SK-N-SH (cell line): ENCODE measurements at regions not wholly inside any gene's neighbourhood (a gene's known extent, or its start where the extent isn't known, plus 50 kb on each side); places are given as distances from the start of the nearest gene placed in this dataset.

Experiments
- CTCF ChIA-PET: fragments of 300-600, 350-600 bp; formaldehyde crosslinking; extraction: SDS; loops from one replicate; lab custom pipeline; 2021; lab: Yijun Ruan, JAX
- POLR2A ChIA-PET: fragments of 350-600 bp; sonication (Branson Sonifier 250); formaldehyde crosslinking; extraction: SDS; loops from one replicate; lab custom pipeline; 2020; ENCODE audit warnings: antibody characterized with exemption, inconsistent platforms; lab: Yijun Ruan, JAX
- DNase-seq: peaks from one replicate; pipeline ENCODE4 v3.0.0; 2012
- H2AFZ ChIP-seq: fragments of 200-600 bp; sonication (generic); 2 replicates; pipeline ENCODE4 v1.8.1; 2016; ENCODE audit warnings: antibody characterized with exemption, mild to moderate bottlenecking, low read depth
- H3F3A ChIP-seq: fragments of 200-600 bp; sonication (generic); replicated peaks from 2 replicates; pipeline ENCODE3; 2016; ENCODE audit warnings: antibody characterized with exemption, mild to moderate bottlenecking; ENCODE audit not compliant: insufficient read depth
- H3K27ac ChIP-seq, 2 experiments: fragments of 200-500 bp in 1 of 2; fragments of 200-600 bp in 1 of 2; sonication (Bioruptor generic) in 1 of 2; sonication (generic), shearing (Covaris generic) in 1 of 2; 2 replicates each; pipeline versions ENCODE4 v1.5.1 to v1.6.1; 2014 to 2016; ENCODE audit warnings: low read depth in 2 of 2, inconsistent platforms in 1 of 2, low read length in 1 of 2, mild to moderate bottlenecking in 1 of 2, mixed read lengths in 1 of 2
- H3K27me3 ChIP-seq: fragments of 200-600 bp; sonication (generic), shearing (Covaris generic); 2 replicates; pipeline ENCODE4 v1.6.1; 2016; ENCODE audit warnings: mixed run types; ENCODE audit not compliant: insufficient read depth
- H3K36me3 ChIP-seq, 2 experiments: fragments of 200-500 bp in 1 of 2; fragments of 200-600 bp in 1 of 2; sonication (Bioruptor generic) in 1 of 2; sonication (generic) in 1 of 2; replicated peaks in 1 of 2; 2 replicates each; pipeline versions ENCODE3 to v1.5.1; 2014 to 2016; ENCODE audit warnings: low read length in 1 of 2, mild to moderate bottlenecking in 1 of 2; ENCODE audit not compliant: insufficient read depth in 2 of 2, control insufficient read depth in 1 of 2
- H3K4me1 ChIP-seq, 2 experiments: fragments of 200-500 bp in 1 of 2; fragments of 200-600 bp in 1 of 2; sonication (Bioruptor generic) in 1 of 2; sonication (generic), shearing (Covaris generic) in 1 of 2; 2 replicates each; pipeline versions ENCODE4 v1.5.1 to v1.6.1; 2014 to 2016; ENCODE audit warnings: low read depth in 1 of 2, low read length in 1 of 2, mixed run types in 1 of 2; ENCODE audit not compliant: insufficient read depth in 2 of 2, control insufficient read depth in 1 of 2
- H3K4me2 ChIP-seq: fragments of 200-600 bp; sonication (generic), shearing (Covaris generic); 2 replicates; pipeline ENCODE4 v1.6.1; 2017; ENCODE audit warnings: mixed run types
- H3K4me3 ChIP-seq, 2 experiments: fragments of 200-500 bp in 1 of 2; fragments of 200-600 bp in 1 of 2; sonication (Bioruptor generic) in 1 of 2; sonication (generic), shearing (Covaris generic) in 1 of 2; 2 replicates each; pipeline versions ENCODE4 v1.5.1 to v1.8.1; 2014 to 2016; ENCODE audit warnings: low read depth in 2 of 2, inconsistent platforms in 1 of 2, low read length in 1 of 2, mild to moderate bottlenecking in 1 of 2, mixed read lengths in 1 of 2, moderate library complexity in 1 of 2
- H3K79me2 ChIP-seq: fragments of 200-600 bp; sonication (generic); 2 replicates; pipeline ENCODE4 v1.8.1; 2017; ENCODE audit warnings: mild to moderate bottlenecking; ENCODE audit not compliant: insufficient read depth
- H3K9ac ChIP-seq: fragments of 200-600 bp; sonication (generic); 2 replicates; pipeline ENCODE4 v1.6.1; 2017; ENCODE audit warnings: mixed run types
- H3K9me2 ChIP-seq: fragments of 200-600 bp; sonication (generic); 2 replicates; pipeline ENCODE4 v1.6.1; 2017; ENCODE audit warnings: mixed run types
- H3K9me3 ChIP-seq: fragments of 200-600 bp; sonication (generic); 2 replicates; pipeline ENCODE4 v1.6.1; 2017; ENCODE audit warnings: mixed run types, mild to moderate bottlenecking, moderate library complexity
- H4K20me1 ChIP-seq: fragments of 200-600 bp; sonication (generic); 2 replicates; pipeline ENCODE4 v1.6.1; 2017; ENCODE audit warnings: mild to moderate bottlenecking, mixed run types; ENCODE audit not compliant: insufficient read depth
- CHD2 ChIP-seq: fragments of 150-350 bp; IDR thresholded peaks from 2 replicates; pipeline ENCODE4 v1.6.1; 2018; ENCODE audit warnings: low read length; ENCODE audit not compliant: partially characterized antibody
- ELF1 ChIP-seq: IDR thresholded peaks from 2 replicates; pipeline ENCODE4 v1.4.0; 2012
- EZH2phosphoT487 ChIP-seq: fragments of 200-600 bp; sonication (generic); IDR thresholded peaks from 2 replicates; pipeline ENCODE4 v1.6.1; 2017; ENCODE audit warnings: low read depth, mixed run types, mild to moderate bottlenecking, antibody characterized with exemption, moderate library complexity, borderline replicate concordance
- GABPA ChIP-seq: IDR thresholded peaks from 2 replicates; pipeline ENCODE4 v1.4.0; 2012; ENCODE audit warnings: low read depth, mild to moderate bottlenecking
- GATA2 ChIP-seq: sonication (generic); formaldehyde crosslinking; IDR thresholded peaks from 2 replicates; pipeline ENCODE4 v1.5.0; 2020; ENCODE audit warnings: mild to moderate bottlenecking, missing genetic modification reagents
- MAX ChIP-seq: IDR thresholded peaks from 2 replicates; pipeline ENCODE4 v1.4.0; 2012; ENCODE audit warnings: low read depth
- NRF1 ChIP-seq: IDR thresholded peaks from 2 replicates; pipeline ENCODE4 v1.6.1; 2012; ENCODE audit warnings: low read depth, mild to moderate bottlenecking, low read length
- POLR2AphosphoS5 ChIP-seq: IDR thresholded peaks from 2 replicates; pipeline ENCODE4 v1.6.1; 2012; ENCODE audit warnings: low read depth, low read length
- RAD21 ChIP-seq: IDR thresholded peaks from 2 replicates; pipeline ENCODE4 v1.6.1; 2012; ENCODE audit warnings: mild to moderate bottlenecking, low read length
- SIN3A ChIP-seq: IDR thresholded peaks from 2 replicates; pipeline ENCODE4 v1.6.1; 2012; ENCODE audit warnings: low read depth, mild to moderate bottlenecking, low read length, moderate library complexity, borderline replicate concordance
- SMC3 ChIP-seq: IDR thresholded peaks from 2 replicates; pipeline ENCODE4 v1.6.1; 2012; ENCODE audit warnings: low read depth, low read length, improper control_type of control experiment
- WGBS: methylation state at CpG from one replicate; pipeline ENCODE4 v1.1.6; 2017; ENCODE audit warnings: low lambda C conversion rate; 5-methylcytosine and 5-hydroxymethylcytosine counted together
- TF ChIP-seq, protein P1 (sequence below): fragments of 150-350 bp; IDR thresholded peaks from 2 replicates; pipeline ENCODE4 v1.6.1; 2017; ENCODE audit warnings: antibody characterized with exemption, low read length, low read depth, borderline replicate concordance
- TF ChIP-seq, protein P2 (sequence below): IDR thresholded peaks from 2 replicates; pipeline ENCODE4 v1.6.1; 2012; ENCODE audit warnings: mild to moderate bottlenecking, low read depth, low read length, moderate library complexity
- TF ChIP-seq, protein P3 (sequence below): fragments of 200-600 bp; sonication (generic); IDR thresholded peaks from 2 replicates; pipeline ENCODE4 v1.6.1; 2017; ENCODE audit warnings: antibody characterized with exemption, mild to moderate bottlenecking, moderate library complexity
- TF ChIP-seq, protein P4 (sequence below): IDR thresholded peaks from 2 replicates; pipeline ENCODE4; 2012
- TF ChIP-seq, protein P5 (sequence below): fragments of 150-350 bp; IDR thresholded peaks from 2 replicates; pipeline ENCODE4 v1.6.1; 2016; ENCODE audit warnings: mild to moderate bottlenecking, low read depth, low read length

DNA sequence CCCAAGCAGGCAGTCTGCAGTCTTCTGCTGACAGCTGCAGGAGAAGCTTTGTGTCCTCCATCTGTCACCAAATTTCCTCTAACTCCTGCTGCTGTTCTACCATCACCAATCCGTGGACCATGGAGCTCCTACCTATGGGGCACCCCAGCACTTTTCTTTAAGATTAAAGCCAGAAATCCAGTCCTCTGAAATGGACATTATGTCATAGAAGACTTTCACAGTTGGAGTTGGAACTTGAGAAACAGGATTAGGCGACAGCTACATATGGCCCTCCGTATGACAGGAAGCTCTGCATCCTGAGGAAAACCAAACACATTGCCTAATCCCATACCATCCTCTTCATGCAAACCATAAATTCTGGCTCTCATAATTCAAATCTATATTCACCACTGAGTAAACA, 470.6 kb upstream of the GALNTL6 start:
- ChIA-PET CTCF (no interaction called here), POLR2A (no interaction called here)
- H3K4me1 ChIP-seq: no peaks in the 10 kb centered on the region
- H3F3A ChIP-seq: no peaks in the 10 kb centered on the region
- no peak overlapping the region for H3K9ac ChIP-seq
- no peaks in the 10 kb centered on the region for H3K9me2 ChIP-seq
- H3K4me2 ChIP-seq: no peak overlapping the region
- no peaks in the 10 kb centered on the region for H3K36me3 ChIP-seq
- no peaks in the 10 kb centered on the region for H3K27me3 ChIP-seq
- 37% methylated on average over 3 of the region's 3 CpGs for WGBS
- H2AFZ ChIP-seq: no peak overlapping the region
- no peak for DNase-seq
- H3K27ac ChIP-seq: no peak overlapping the region
- H4K20me1 ChIP-seq: no peaks in the 10 kb centered on the region
- no peaks in the 10 kb centered on the region for H3K79me2 ChIP-seq
- H3K4me3 ChIP-seq: no peak overlapping the region
- H3K9me3 ChIP-seq: no peaks in the 10 kb centered on the region
- no peak for TF ChIP-seq GABPA
- TF ChIP-seq POLR2AphosphoS5: no peak
- TF ChIP-seq MAX: no peak
- no peak for TF ChIP-seq SMC3
- TF ChIP-seq GATA2 (CRISPR knock-in tag): no peak
- no peak for TF ChIP-seq CHD2
- TF ChIP-seq SIN3A: no peak
- TF ChIP-seq EZH2phosphoT487: no peak
- TF ChIP-seq, protein P1, sequence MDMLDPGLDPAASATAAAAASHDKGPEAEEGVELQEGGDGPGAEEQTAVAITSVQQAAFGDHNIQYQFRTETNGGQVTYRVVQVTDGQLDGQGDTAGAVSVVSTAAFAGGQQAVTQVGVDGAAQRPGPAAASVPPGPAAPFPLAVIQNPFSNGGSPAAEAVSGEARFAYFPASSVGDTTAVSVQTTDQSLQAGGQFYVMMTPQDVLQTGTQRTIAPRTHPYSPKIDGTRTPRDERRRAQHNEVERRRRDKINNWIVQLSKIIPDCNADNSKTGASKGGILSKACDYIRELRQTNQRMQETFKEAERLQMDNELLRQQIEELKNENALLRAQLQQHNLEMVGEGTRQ: no peak
- TF ChIP-seq, protein P2, sequence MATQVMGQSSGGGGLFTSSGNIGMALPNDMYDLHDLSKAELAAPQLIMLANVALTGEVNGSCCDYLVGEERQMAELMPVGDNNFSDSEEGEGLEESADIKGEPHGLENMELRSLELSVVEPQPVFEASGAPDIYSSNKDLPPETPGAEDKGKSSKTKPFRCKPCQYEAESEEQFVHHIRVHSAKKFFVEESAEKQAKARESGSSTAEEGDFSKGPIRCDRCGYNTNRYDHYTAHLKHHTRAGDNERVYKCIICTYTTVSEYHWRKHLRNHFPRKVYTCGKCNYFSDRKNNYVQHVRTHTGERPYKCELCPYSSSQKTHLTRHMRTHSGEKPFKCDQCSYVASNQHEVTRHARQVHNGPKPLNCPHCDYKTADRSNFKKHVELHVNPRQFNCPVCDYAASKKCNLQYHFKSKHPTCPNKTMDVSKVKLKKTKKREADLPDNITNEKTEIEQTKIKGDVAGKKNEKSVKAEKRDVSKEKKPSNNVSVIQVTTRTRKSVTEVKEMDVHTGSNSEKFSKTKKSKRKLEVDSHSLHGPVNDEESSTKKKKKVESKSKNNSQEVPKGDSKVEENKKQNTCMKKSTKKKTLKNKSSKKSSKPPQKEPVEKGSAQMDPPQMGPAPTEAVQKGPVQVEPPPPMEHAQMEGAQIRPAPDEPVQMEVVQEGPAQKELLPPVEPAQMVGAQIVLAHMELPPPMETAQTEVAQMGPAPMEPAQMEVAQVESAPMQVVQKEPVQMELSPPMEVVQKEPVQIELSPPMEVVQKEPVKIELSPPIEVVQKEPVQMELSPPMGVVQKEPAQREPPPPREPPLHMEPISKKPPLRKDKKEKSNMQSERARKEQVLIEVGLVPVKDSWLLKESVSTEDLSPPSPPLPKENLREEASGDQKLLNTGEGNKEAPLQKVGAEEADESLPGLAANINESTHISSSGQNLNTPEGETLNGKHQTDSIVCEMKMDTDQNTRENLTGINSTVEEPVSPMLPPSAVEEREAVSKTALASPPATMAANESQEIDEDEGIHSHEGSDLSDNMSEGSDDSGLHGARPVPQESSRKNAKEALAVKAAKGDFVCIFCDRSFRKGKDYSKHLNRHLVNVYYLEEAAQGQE: no peak
- TF ChIP-seq, protein P3, sequence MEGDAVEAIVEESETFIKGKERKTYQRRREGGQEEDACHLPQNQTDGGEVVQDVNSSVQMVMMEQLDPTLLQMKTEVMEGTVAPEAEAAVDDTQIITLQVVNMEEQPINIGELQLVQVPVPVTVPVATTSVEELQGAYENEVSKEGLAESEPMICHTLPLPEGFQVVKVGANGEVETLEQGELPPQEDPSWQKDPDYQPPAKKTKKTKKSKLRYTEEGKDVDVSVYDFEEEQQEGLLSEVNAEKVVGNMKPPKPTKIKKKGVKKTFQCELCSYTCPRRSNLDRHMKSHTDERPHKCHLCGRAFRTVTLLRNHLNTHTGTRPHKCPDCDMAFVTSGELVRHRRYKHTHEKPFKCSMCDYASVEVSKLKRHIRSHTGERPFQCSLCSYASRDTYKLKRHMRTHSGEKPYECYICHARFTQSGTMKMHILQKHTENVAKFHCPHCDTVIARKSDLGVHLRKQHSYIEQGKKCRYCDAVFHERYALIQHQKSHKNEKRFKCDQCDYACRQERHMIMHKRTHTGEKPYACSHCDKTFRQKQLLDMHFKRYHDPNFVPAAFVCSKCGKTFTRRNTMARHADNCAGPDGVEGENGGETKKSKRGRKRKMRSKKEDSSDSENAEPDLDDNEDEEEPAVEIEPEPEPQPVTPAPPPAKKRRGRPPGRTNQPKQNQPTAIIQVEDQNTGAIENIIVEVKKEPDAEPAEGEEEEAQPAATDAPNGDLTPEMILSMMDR: no peak
- TF ChIP-seq, protein P4, sequence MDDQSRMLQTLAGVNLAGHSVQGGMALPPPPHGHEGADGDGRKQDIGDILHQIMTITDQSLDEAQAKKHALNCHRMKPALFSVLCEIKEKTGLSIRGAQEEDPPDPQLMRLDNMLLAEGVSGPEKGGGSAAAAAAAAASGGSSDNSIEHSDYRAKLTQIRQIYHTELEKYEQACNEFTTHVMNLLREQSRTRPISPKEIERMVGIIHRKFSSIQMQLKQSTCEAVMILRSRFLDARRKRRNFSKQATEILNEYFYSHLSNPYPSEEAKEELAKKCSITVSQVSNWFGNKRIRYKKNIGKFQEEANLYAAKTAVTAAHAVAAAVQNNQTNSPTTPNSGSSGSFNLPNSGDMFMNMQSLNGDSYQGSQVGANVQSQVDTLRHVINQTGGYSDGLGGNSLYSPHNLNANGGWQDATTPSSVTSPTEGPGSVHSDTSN: no peak
- TF ChIP-seq NRF1: no peak
- TF ChIP-seq ELF1: no peak
- TF ChIP-seq, protein P5, sequence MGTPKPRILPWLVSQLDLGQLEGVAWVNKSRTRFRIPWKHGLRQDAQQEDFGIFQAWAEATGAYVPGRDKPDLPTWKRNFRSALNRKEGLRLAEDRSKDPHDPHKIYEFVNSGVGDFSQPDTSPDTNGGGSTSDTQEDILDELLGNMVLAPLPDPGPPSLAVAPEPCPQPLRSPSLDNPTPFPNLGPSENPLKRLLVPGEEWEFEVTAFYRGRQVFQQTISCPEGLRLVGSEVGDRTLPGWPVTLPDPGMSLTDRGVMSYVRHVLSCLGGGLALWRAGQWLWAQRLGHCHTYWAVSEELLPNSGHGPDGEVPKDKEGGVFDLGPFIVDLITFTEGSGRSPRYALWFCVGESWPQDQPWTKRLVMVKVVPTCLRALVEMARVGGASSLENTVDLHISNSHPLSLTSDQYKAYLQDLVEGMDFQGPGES: no peak
- no peak for TF ChIP-seq RAD21
